GM21390 (cell line): ENCODE measurements at regions not wholly inside any gene's neighbourhood (a gene's known extent, or its start where the extent isn't known, plus 50 kb on each side); places are given as distances from the start of the nearest gene placed in this dataset.

Experiments
- ATAC-seq: cut with Tn5 transposase; IDR thresholded peaks from one replicate; pipeline ENCODE4 v1.9.1; 2021; ENCODE audit not compliant: unreplicated experiment

DNA sequence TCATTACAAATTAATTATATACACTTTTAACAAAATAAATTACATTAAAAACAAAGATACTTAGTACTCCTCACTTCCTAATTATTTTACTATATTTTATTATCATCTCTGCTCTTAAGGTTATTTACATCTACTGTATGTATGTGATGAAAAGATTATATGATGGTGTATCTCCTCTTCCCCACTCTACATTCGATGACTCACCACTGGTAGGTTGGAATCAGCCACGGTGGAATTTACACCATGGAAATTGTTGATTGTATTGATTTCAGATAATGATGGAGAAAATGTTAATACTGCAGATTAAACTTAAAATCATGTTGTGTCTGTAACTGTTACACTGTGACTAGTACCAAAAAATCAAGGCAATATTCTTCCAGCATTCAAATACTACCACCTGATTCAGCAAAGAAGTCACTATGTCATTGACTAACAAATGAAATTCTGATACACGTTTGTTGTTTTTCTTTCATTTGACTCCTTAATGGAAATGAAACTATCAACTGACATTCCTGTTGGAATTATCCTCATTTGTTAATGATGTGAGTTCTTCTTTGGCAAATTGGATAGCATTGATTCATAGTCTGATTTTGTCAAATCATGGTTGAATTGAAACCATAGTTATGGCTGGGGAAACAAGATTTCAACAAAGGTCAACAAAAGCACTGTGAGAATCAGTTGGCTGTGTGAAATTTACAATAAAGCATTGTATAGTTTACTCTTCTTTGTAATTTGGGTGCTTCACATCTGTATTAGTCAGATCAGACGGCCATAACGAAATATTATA, 69.0 kb upstream of the NLK start:
- ATAC-seq, result no peak

DNA sequence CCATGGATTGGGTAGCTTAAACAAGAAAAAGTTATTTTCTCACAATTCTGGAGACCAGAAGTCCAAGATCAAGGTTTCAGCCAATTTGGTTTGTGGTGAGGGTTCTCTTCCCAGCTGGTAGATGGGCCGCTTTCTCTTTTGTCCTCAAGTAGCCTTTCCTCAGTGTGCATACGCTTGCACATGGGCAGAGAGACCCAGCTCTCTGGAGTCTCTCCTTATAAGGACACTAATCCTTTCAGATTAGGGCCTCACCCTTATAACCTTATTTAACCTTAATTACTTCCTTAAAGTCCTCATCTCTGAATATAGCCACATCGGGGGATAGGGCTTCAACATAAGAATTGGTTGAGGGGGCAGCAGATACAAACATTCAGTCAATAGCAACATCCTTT, 68.4 kb upstream of the NLK start:
- no peak for ATAC-seq

DNA sequence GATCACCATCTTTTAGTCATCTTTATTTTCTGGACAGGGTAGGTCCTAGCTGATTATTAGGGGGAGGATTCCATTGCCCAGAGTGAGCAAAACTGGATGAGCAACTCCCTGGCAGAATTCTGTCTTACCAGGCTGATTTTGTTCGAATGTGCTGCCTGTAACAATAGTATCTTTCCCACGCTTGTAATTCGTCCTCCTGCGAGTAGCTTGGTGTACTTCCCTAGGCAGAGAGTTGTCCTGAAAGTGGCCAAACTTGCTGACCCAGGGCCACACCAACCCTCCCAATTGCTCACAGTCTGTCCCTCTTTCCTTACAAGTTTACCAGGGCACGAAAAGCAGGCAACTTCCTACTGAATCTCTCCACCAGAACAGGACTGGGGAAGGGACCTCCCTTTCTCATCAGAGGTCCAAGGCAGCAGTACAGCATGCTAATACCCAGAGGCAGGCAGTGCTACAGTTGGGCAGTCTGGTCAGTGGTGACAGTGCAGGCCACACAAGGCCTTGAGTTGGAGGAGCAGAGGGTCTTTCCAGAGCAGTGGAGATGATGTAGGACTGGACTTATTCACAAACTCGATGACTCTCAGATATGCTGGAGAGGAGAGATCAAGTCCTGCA, 67.8 kb upstream of the NLK start:
- no peak for ATAC-seq

DNA sequence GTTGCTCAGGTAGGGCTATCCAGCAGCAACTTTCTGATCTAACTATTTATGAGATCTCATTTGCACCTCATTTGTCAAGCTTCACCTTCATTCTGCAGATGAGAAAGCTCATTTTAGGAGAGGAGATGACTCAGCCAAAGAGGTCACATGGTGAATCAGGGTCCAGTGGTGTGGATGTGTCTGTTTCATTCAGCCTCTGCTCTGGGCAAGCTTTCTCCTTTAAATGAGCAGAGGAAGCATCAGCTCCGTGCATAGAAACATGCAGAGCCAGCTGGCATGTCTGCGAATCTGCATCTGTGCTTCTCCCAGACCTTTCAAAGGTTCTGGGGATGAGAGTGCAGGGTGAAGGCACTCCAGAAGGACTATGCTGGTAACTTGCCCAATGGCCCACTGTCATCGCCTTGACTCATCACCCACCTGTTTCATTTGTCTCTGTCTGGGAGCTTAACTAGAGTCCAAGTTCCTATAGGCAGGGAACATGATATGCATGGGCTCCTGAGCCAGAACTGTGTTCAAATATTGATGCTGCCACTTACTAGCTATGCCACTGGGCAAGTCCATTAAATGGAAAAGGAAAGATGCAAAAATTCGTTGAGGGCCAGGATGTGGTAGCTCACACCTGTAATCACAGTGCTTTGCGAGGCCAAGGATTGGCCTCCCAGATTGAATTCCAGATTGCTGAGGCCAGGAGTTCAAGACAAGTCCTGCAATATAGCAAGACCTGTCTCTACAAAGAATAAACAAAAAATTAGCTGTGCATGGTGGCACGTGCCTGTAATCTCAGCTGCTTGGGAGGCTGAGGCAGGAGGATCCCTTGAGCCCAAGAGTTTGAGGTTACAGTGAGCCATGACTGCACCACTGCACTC, 67.1 kb upstream of the NLK start:
- ATAC-seq, result no peak

DNA sequence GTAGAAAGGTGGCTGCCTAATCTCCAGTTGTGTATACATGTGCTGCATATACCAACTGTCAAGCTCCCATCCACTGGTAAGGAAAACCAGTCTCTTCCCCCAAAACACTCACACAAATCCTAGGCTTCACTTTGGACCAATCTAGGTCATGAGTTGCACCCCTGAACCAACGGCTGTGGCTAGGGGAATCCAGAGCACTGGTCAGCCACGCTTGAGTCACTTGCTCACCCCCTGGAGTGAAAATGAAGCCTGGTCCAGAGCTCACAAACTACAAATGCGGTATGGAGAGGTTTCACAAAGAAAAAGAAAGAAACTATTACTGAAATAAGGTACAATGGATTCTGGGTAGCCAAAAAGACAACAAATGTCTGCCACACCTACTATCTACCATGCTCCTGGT, 66.1 kb upstream of the NLK start:
- ATAC-seq, result no peak

DNA sequence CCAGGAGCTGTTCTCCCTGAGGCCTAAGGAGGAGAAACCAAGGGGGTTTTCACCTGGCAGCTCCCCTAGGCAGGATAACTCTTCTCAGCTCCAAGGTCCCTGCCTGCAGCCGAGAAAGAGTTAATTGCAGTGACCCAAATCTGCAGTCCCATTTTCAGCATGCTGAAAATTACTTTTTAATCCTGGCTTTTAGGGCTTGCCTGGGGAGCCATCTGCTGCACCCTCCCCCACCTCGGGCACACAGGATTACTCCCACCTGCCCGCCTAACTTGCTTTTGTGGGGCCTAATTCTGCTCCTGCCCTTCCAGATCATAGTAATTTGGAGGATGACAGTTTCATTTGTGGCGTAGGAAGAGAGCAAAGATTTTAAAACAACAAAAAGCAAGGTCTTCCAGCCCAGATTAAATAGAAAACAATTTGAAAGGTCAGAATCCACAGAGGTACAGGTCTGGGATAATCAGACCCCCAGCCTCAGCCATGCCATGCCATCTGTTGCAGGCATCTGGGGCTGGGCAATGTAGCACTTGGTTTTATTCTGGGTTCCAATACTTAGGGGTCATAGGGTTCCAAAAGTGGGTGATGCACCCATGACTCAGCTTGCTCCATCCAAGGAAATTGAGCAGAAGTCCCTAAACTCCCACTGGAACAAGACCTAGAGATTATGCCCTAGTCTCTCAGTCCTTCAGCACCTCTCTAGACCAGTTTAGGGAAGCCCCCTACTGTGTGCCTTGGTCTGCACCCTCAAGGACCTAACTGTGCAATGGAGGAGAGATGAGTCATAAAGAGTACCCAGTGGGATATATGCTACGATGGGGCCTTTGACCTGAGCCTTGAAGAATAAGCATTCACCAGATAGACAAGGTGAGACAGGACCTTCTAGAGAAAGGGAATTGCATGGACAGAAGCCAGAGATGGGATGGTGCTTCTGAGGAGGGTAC, 64.5 kb upstream of the NLK start:
- ATAC-seq, result no peak

DNA sequence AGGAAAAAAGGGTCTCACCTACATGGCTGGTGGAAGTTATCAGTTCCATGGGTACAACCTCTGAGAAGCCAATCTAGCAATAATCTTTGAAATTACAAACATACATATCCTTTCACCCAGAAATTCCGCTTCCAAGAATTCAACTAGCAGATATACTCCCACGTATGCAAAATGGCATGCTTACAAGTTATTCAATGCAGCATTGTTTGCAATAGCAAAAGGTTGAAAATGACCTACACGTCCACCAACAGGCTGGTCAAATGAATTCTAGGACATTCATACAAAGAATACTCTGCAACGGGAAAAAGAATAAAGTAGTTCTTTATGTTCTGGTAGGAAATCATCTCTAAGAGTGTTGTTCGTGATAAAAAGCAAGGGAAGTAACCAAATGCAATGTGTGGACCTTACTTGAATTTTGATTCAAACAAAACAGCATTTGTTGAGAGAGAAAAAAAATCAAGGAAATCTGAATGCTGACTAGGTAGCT, 63.7 kb upstream of the NLK start:
- ATAC-seq, result no peak

DNA sequence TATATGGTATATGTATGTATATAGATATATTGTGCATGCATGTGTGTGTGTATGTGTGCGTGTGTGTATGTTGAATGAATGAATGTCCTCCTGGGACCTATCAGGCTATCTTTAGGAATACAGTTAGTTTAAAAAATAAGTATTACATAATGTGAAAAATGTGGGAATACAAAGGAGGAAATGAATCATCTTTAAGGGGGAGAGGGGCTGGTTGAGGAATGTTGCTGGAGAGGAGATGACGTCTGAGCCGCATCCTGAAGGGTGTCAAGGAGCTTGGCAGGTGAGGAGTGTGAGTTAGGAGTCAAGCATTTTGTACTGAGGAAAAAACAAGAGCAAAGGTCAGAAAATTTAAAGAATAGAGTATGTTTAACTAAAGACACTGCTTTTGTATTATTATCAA, 62.4 kb upstream of the NLK start:
- no peak for ATAC-seq

DNA sequence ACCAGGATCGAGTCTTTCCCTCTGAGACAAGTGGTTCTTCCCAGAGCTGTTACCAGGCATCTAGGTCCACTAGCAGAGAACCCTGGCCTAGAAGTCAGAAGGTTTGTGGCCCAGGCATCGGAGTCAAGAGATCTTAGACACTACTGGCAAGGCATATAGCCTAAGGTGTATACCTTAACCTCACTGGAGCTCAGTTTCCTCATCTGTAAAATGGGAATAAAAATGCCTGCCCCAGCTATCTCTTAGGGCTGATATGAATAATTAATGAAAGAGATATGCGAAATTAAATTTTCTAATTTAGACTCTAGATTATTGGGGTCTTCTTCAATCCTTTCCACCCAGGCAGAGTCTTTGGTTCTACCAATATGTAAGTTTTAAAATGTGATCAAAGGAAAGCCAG, 60.5 kb upstream of the NLK start:
- no peak for ATAC-seq

DNA sequence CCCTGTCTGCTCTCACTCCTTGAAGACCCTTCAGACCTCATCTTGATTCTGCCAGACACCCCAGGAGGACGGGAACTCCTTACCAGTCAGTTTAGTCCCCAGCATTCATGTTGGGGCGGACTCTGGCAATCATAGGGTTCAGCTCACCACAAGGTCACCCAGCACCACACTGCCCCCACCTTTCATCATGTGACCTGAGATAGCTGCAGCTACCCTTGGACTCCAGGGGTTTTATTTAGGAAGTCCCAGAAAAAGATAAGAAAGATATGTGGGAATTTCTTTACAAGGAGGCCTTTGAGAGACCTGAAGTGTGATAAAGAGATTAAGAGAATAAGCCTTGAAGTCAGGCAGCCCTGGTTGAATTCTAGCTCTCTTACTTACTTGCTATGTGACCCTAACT, 59.8 kb upstream of the NLK start:
- no peak for ATAC-seq

DNA sequence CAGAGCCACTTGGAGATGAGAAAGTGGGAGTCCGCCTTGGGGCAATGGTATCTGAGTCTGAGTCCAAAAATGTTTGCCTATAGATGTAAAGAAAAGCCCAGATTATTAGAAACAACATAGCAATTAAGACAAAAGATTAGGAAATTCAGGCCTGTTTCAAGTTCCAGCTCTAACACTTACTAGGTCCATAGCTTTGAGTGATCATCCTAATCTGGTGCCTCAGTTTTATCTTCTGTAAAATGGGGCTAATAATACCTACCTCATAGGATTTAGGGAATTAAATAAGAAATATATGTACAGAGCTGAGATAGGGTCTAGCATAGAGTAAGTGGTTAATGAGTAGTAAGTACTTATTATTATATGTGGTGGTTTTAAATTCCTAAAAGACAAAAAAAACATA, 58.6 kb upstream of the NLK start:
- no peak for ATAC-seq

DNA sequence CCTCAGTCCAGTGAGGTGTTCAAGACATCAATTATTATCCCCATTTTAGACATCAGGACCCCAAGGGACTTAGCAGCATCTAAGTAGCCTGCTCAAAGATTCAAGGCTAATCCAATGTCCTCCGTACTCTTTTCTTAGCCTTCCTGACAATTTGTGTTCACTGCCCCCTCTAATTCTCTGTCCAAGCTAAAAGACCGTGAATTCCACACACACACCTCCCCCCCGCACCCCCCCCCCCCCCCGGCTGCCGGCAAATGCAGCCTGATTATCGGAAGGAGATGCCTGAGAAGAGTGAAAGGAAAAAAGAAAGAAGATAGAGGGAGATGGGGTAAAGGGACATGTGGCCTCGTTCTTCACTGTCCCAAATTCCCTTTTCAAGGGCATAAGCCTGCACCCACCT, 58.1 kb upstream of the NLK start:
- ATAC-seq, result no peak

DNA sequence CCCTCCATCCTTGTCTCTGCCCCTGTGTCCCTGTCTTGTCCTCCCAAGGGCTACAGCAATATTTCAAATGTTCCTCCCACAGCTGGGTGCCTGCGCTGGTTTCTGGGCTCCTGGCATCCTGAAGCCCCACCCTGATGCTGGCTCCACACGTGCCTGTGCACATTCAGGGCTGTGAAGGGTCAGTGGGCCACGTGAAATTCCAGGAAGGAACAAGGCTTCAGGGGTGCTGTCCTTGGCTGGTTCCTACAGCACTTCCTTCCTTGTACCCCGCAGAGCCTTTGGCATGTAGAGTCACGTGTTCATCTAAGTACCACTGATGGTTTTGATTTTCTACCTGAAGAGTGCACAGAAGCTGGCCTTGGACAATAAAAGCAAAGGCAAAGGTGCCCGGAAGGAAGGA, 57.7 kb upstream of the NLK start:
- ATAC-seq, result no peak

DNA sequence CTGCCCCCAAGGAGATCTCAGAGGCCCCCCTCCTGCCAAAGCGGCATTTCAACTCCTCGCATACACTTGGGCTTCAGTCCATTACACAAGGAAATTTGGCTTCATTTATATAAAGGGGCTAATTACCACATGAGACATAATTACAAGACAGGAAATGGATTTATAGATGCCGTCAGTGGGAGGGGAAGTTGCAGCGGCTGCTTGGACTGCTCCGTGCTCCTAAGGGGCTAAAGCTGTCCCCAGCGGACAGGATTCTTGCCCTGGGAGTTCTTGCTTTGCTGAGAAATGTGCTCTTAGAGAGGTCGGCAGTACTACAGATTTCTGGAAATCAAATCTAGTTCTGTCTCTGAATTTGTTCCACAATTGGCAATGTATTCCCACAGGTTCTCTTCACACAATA, 57.2 kb upstream of the NLK start:
- ATAC-seq, result no peak

DNA sequence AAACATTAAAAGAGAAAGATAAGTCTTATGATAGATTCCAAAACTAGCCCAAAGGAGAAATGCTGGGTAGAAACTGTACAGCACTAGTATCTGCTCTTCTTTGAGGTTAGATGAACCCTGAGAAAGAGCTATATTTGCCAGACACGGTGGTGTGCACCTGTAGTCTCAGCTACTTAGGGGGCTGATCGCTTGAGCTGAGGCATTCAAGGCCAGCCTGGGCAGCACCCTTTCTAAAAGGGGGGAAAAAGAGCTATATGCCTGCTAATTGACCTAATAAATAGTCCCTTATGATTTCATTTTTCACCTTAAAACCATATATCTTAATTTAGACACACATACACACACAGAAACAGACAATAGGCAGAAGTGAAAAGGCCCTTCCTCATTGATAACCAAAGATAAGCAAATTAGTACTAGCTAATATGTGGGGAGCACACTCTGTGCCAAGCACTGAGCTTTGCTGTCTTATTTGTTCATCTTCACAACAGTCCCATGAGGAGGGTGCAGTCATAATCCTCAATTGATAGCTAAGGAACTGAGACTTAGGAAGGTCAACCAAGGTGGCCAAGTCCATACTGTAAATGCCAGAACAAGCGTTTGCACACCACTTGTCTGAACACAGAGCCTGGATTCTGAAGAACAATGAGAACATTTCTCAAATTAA, 56.6 kb upstream of the NLK start:
- peak; percentile 61 for ATAC-seq

DNA sequence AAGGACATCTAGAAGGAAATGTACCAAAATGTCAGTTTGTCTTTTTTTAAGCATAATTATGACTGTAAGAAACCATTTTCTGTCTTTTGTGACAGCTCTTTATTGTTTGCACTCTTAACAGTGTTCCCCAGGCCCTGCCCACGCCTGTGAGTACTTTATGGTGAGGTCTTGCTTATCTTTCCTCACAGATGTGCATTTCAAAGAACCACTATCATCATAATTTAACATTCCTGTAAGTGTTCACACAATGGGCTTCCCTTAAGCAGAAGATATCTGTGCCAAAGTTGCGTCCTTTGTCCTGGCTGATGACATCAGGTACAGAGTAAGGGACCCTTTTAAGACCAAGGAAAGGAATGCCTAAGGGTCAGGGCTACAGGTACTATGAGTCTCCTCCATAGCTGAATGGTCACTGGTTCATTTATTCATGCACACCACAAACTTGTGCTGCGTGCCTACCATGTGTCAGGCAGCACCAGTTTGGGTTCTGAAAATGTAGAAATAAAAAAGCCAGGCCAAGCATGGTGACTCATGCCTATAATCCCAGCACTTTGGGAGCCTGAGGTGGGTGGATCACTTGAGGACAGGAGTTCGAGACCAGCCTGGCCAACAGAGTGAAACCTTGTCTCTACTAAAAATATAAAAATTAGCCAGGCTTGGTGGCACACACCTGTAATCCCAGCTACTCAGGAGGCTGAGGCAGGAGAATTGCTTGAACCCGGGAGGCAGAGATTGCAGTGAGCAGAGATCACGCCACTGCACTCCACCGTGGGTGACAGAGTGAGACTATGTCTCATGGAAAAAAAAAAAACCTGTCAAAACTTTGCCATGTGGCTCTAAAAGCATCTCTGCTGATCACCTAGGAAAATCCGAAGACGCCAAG, 55.4 kb upstream of the NLK start:
- ATAC-seq, result no peak

DNA sequence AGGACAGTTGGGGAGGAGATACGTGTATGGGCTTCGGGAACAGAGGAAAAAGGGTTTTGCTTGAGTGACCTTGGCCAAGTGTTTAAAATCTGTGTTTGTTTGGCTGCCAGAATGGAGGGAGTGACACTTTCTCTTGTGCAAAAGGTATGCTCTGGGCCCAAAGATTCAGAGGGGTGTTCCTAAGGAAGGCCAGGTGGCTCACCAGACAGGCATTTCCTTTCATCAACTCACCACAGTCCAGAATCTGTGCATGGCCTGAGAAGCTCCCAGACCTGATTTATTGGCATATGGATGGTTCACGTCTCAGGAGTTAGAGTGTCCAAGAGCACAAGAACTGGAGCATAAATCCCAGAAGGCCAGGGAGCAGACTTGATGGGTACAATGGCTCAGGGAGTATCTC, 53.4 kb upstream of the NLK start:
- ATAC-seq, result no peak

DNA sequence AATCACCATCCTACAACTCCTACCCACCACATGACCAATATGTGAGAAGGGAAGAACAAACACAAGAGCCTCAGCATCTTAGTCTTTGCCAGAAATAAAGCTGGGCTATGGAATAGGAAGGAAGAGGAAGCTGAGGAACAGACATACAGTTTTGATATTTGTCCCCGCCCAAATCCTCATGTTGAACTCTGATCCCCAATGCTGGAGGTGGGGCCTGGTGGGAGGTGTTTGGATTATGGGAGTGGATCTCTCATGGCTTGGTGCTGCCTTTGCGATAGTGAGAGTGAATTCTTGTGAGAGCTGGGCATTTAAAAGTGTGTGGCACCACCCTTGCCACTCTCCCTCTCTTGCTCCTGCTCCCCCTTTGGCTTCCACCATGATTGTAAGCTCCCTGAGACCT, 52.4 kb upstream of the NLK start:
- no peak for ATAC-seq

DNA sequence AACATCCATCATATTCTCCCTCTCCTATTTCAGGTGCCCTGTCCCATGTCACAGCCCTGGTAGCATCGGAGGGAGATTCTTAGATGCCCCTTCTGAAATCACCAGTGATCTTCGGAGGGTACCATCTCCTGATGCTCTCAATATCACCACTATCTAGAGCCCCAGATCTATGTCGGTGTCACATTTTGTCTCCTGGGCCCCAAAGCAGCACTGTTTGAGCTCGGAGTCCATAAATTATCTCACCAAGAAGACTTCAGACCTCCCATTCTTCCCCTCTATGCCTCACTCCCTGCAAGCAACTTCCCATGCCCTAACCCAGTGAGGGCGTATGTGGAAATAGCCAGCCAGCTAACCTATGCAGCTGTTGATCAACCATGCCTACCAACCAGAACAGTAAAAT, 51.5 kb upstream of the NLK start:
- ATAC-seq, result no peak
